ENCODE measurements at regions not wholly inside any gene's neighbourhood (a gene's known extent, or its start where the extent isn't known, plus 50 kb on each side); places are given as distances from the start of the nearest gene placed in this dataset.

DNA sequence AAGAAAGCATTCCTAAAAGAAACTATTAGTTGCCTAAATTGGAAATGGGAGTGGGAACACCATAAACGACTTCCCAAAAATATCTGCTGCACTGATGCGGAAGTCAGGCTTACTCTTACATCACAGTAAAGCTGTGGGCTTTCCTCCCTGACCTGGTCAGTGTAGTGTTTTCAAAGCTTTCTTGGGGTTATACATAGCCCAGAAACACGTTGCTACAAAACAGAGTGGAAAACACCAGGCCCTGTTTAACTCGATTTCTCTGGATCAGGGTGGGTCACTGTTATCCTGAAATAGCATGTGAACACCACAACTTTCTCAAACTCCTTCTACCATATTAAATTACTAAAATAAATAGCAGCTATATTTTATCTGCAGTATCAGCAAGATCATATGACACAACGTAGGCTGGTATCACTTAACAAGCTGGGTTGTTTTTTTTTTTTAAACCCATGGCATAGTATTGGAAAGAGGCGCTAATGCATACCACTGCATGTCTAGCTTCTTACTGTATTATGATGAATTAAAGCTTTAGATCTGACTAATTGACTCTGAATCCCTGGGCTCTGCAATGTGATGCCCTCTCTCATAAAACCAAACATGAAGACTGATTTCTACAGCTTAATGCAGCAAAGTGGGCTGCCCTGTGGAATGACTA is 184.6 kb downstream of the TGFB2 start (continued):
- no peak for TF ChIP-seq CHD4 (IDR thresholded peaks at IDR 0.05)
- no peak for TF ChIP-seq ZBED1 (IDR thresholded peaks at IDR 0.05; ENCODE audit: borderline replicate concordance)
- no peak for TF ChIP-seq NFIC (IDR thresholded peaks at IDR 0.05; ENCODE audit: low read depth, low read length)
- no peak for TF ChIP-seq HCFC1 (IDR thresholded peaks at IDR 0.05; ENCODE audit: low read length)
- TF ChIP-seq, protein P1, sequence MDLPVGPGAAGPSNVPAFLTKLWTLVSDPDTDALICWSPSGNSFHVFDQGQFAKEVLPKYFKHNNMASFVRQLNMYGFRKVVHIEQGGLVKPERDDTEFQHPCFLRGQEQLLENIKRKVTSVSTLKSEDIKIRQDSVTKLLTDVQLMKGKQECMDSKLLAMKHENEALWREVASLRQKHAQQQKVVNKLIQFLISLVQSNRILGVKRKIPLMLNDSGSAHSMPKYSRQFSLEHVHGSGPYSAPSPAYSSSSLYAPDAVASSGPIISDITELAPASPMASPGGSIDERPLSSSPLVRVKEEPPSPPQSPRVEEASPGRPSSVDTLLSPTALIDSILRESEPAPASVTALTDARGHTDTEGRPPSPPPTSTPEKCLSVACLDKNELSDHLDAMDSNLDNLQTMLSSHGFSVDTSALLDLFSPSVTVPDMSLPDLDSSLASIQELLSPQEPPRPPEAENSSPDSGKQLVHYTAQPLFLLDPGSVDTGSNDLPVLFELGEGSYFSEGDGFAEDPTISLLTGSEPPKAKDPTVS (IDR thresholded peaks at IDR 0.05; ENCODE audit: low read depth, low read length), result no peak
- no peak for TF ChIP-seq POLR2A (IDR thresholded peaks at IDR 0.05; ENCODE audit: low read depth, low read length)
- TF ChIP-seq, protein P2, sequence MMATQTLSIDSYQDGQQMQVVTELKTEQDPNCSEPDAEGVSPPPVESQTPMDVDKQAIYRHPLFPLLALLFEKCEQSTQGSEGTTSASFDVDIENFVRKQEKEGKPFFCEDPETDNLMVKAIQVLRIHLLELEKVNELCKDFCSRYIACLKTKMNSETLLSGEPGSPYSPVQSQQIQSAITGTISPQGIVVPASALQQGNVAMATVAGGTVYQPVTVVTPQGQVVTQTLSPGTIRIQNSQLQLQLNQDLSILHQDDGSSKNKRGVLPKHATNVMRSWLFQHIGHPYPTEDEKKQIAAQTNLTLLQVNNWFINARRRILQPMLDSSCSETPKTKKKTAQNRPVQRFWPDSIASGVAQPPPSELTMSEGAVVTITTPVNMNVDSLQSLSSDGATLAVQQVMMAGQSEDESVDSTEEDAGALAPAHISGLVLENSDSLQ (IDR thresholded peaks at IDR 0.05), result no peak
- TF ChIP-seq, protein P3, sequence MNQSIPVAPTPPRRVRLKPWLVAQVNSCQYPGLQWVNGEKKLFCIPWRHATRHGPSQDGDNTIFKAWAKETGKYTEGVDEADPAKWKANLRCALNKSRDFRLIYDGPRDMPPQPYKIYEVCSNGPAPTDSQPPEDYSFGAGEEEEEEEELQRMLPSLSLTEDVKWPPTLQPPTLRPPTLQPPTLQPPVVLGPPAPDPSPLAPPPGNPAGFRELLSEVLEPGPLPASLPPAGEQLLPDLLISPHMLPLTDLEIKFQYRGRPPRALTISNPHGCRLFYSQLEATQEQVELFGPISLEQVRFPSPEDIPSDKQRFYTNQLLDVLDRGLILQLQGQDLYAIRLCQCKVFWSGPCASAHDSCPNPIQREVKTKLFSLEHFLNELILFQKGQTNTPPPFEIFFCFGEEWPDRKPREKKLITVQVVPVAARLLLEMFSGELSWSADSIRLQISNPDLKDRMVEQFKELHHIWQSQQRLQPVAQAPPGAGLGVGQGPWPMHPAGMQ (IDR thresholded peaks at IDR 0.05; ENCODE audit: borderline replicate concordance), result no peak
- no peak for TF ChIP-seq GATAD2B (conservative IDR thresholded peaks at IDR 0.05; ENCODE audit: low read depth)
- TF ChIP-seq EP300 (IDR thresholded peaks at IDR 0.05; ENCODE audit: borderline replicate concordance in 1 of 2, control insufficient read depth in 1 of 2, low read depth in 2 of 2, low read length in 2 of 2), result no peak
- TF ChIP-seq, protein P4, sequence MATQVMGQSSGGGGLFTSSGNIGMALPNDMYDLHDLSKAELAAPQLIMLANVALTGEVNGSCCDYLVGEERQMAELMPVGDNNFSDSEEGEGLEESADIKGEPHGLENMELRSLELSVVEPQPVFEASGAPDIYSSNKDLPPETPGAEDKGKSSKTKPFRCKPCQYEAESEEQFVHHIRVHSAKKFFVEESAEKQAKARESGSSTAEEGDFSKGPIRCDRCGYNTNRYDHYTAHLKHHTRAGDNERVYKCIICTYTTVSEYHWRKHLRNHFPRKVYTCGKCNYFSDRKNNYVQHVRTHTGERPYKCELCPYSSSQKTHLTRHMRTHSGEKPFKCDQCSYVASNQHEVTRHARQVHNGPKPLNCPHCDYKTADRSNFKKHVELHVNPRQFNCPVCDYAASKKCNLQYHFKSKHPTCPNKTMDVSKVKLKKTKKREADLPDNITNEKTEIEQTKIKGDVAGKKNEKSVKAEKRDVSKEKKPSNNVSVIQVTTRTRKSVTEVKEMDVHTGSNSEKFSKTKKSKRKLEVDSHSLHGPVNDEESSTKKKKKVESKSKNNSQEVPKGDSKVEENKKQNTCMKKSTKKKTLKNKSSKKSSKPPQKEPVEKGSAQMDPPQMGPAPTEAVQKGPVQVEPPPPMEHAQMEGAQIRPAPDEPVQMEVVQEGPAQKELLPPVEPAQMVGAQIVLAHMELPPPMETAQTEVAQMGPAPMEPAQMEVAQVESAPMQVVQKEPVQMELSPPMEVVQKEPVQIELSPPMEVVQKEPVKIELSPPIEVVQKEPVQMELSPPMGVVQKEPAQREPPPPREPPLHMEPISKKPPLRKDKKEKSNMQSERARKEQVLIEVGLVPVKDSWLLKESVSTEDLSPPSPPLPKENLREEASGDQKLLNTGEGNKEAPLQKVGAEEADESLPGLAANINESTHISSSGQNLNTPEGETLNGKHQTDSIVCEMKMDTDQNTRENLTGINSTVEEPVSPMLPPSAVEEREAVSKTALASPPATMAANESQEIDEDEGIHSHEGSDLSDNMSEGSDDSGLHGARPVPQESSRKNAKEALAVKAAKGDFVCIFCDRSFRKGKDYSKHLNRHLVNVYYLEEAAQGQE (IDR thresholded peaks at IDR 0.05; ENCODE audit: low read depth, low read length), result no peak
- no peak for TF ChIP-seq ZNF207 (IDR thresholded peaks at IDR 0.05; ENCODE audit: borderline replicate concordance)

Measured in GM12878 (cell line).